ENCODE measurements at regions not wholly inside any gene's neighbourhood (a gene's known extent, or its start where the extent isn't known, plus 50 kb on each side); places are given as distances from the start of the nearest gene placed in this dataset.

DNA sequence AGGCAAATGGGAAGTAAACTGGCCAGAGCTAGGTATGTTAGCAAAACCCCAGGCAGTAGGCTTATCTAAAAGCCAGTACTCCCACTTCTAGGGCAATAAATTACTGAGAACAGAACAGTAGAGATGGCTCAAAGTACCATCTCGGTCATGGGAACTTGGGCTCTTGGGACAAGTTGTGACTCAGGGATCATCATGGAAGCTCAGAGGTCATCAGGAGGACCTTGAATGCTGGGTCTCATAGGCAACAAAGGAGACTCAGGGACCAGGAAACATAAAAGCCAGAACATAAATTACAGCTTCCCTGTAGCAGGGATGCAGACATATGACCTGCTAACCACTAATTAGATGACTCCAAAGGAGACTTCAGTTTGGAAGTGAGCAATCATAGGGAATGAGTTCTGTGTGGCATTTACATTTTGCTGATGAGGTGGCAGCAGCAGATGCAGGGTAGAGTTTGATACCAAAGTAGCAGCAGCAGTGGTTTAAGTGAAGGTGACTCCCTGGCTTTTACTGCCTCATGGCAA lies 97.6 kb upstream of the SCAF11 start:
- ChIA-PET CTCF (no interaction called here), POLR2A (ENCODE audit: unreplicated experiment) (no interaction called here)
- ATAC-seq (ENCODE audit: low read depth): no peak
- BruUV-seq (replicated peaks): no TSS peak
- Histone ChIP-seq H2BK120ac (ENCODE audit: low read depth, low read length) (no peak overlapping the region), H4K5ac (ENCODE audit: low read depth, low read length) (no peak overlapping the region), H3K4me3 (ENCODE audit: insufficient read depth, low read depth, low read length) (no peak overlapping the region), H3K9me3 (ENCODE audit: control insufficient read depth, insufficient read depth, low read length) (peaks cover 12% of the 10 kb centered on the region), H3K4ac (ENCODE audit: low read depth, low read length) (no peak overlapping the region), H3K4me1 (ENCODE audit: control insufficient read depth, insufficient read depth, low read length) (no peaks in the 10 kb centered on the region), H3K36me3 (ENCODE audit: control insufficient read depth, insufficient read depth, low read length) (no peaks in the 10 kb centered on the region), H2AK5ac (ENCODE audit: low read depth, low read length) (no peak overlapping the region), H2AFZ (replicated peaks; ENCODE audit: low read length, poor library complexity) (no peak overlapping the region), H4K91ac (ENCODE audit: insufficient read depth, low read depth, low read length) (no peak overlapping the region), H2AK9ac (replicated peaks; ENCODE audit: low read depth, low read length, poor library complexity) (no peak overlapping the region), H4K8ac (ENCODE audit: low read depth in 2 of 2, low read length in 2 of 2) (no peak overlapping the region), H3K14ac (replicated peaks; ENCODE audit: low read depth, low read length) (no peak overlapping the region), H3K9me1 (ENCODE audit: insufficient read depth, low read length) (no peaks in the 10 kb centered on the region), H3K79me1 (ENCODE audit: low read depth in 1 of 2, low read length in 2 of 2) (no peaks in the 10 kb centered on the region), H3K23ac (ENCODE audit: low read depth, low read length) (no peak overlapping the region), H3K9ac (ENCODE audit: low read depth, low read length) (no peak overlapping the region), H3K4me2 (ENCODE audit: low read depth, low read length) (no peak overlapping the region), H2BK20ac (ENCODE audit: low read depth, low read length) (no peak overlapping the region), H3K18ac (ENCODE audit: low read depth, low read length) (no peak overlapping the region), H3K27me3 (ENCODE audit: control insufficient read depth, insufficient read depth, low read length) (no peaks in the 10 kb centered on the region), H3K56ac (ENCODE audit: extremely low read depth, insufficient read depth, low read length) (no peak overlapping the region), H2BK5ac (ENCODE audit: low read depth, low read length, poor library complexity, severe bottlenecking) (no peak overlapping the region), H2BK15ac (ENCODE audit: low read depth, low read length) (no peak overlapping the region), H3K27ac (ENCODE audit: insufficient read depth, low read length) (no peak overlapping the region), H4K20me1 (ENCODE audit: insufficient read depth, low read length) (no peaks in the 10 kb centered on the region)
- dilution Hi-C loops (cut with HindIII; ENCODE audit: low sequenced_read_pairs, unreplicated experiment): no loop called here
- TF ChIP-seq, protein P1, sequence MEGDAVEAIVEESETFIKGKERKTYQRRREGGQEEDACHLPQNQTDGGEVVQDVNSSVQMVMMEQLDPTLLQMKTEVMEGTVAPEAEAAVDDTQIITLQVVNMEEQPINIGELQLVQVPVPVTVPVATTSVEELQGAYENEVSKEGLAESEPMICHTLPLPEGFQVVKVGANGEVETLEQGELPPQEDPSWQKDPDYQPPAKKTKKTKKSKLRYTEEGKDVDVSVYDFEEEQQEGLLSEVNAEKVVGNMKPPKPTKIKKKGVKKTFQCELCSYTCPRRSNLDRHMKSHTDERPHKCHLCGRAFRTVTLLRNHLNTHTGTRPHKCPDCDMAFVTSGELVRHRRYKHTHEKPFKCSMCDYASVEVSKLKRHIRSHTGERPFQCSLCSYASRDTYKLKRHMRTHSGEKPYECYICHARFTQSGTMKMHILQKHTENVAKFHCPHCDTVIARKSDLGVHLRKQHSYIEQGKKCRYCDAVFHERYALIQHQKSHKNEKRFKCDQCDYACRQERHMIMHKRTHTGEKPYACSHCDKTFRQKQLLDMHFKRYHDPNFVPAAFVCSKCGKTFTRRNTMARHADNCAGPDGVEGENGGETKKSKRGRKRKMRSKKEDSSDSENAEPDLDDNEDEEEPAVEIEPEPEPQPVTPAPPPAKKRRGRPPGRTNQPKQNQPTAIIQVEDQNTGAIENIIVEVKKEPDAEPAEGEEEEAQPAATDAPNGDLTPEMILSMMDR (conservative IDR thresholded peaks at IDR 0.05; ENCODE audit: low read depth, low read length): no peak
- TF ChIP-seq, protein P2, sequence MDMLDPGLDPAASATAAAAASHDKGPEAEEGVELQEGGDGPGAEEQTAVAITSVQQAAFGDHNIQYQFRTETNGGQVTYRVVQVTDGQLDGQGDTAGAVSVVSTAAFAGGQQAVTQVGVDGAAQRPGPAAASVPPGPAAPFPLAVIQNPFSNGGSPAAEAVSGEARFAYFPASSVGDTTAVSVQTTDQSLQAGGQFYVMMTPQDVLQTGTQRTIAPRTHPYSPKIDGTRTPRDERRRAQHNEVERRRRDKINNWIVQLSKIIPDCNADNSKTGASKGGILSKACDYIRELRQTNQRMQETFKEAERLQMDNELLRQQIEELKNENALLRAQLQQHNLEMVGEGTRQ (IDR thresholded peaks at IDR 0.05; ENCODE audit: low read depth, low read length): no peak
- TF ChIP-seq NFE2L2 (IDR thresholded peaks at IDR 0.05; ENCODE audit: low read depth, low read length) (no peak), FOS (IDR thresholded peaks at IDR 0.05; ENCODE audit: low read depth, low read length) (no peak), RFX5 (IDR thresholded peaks at IDR 0.05; ENCODE audit: low read depth, low read length) (no peak), RAD21 (IDR thresholded peaks at IDR 0.05; ENCODE audit: low read length) (no peak)
- TF ChIP-seq, protein P3, sequence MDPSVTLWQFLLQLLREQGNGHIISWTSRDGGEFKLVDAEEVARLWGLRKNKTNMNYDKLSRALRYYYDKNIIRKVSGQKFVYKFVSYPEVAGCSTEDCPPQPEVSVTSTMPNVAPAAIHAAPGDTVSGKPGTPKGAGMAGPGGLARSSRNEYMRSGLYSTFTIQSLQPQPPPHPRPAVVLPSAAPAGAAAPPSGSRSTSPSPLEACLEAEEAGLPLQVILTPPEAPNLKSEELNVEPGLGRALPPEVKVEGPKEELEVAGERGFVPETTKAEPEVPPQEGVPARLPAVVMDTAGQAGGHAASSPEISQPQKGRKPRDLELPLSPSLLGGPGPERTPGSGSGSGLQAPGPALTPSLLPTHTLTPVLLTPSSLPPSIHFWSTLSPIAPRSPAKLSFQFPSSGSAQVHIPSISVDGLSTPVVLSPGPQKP (IDR thresholded peaks at IDR 0.05; ENCODE audit: borderline replicate concordance, low read depth, low read length): no peak
- DNase-seq: no peak
- in situ Hi-C loops (cut with MboI; ENCODE audit: low sequenced_read_pairs): no loop called here
- 60% methylated on average over 1 of the region's 1 CpG; no CpG with 5 or more reads in 1 of the 2 experiments for WGBS, 2 experiments (ENCODE audit: extremely low coverage in 2 of 2, insufficient read length in 1 of 2)
- intact Hi-C loops (cut with micrococcal nuclease): no loop called here
